IPS-20b (cell line): ENCODE measurements at regions not wholly inside any gene's neighbourhood (a gene's known extent, or its start where the extent isn't known, plus 50 kb on each side); places are given as distances from the start of the nearest gene placed in this dataset.

Experiments
- H3K27ac ChIP-seq: one replicate; pipeline ENCODE4 v1.5.1; 2013; ENCODE audit warnings: low read length
- H3K27me3 ChIP-seq: 2 replicates; pipeline ENCODE4 v1.6.1; 2013; ENCODE audit warnings: mild to moderate bottlenecking, low read length, inconsistent platforms; ENCODE audit not compliant: insufficient read depth
- H3K36me3 ChIP-seq: 2 replicates; pipeline ENCODE4 v1.6.1; 2013; ENCODE audit warnings: low read depth, mild to moderate bottlenecking, inconsistent platforms, low read length, moderate library complexity; ENCODE audit not compliant: insufficient read depth
- H3K4me1 ChIP-seq: 2 replicates; pipeline ENCODE4 v1.6.1; 2013; ENCODE audit warnings: mild to moderate bottlenecking, control low read depth, inconsistent platforms, low read length, moderate library complexity; ENCODE audit not compliant: insufficient read depth
- H3K4me3 ChIP-seq: 2 replicates; pipeline ENCODE4 v1.5.1; 2013; ENCODE audit warnings: mild to moderate bottlenecking, low read length, inconsistent platforms
- H3K9ac ChIP-seq: 2 replicates; pipeline ENCODE4 v1.6.1; 2013; ENCODE audit warnings: low read depth, mild to moderate bottlenecking, inconsistent platforms, low read length, moderate library complexity
- H3K9me3 ChIP-seq: 2 replicates; pipeline ENCODE4 v1.6.1; 2013; ENCODE audit warnings: mild to moderate bottlenecking, low read depth, low read length, inconsistent platforms; ENCODE audit not compliant: insufficient read depth

GRCh38 chr14:101476258-101476915, 84.9 kb upstream of the DIO3 start:
- H3K4me3 ChIP-seq, result no peak overlapping the region
- H3K27ac ChIP-seq, result no peak overlapping the region
- no peaks in the 10 kb centered on the region for H3K9me3 ChIP-seq
- no peak overlapping the region for H3K9ac ChIP-seq
- H3K36me3 ChIP-seq, result no peaks in the 10 kb centered on the region
- no peaks in the 10 kb centered on the region for H3K27me3 ChIP-seq
- H3K4me1 ChIP-seq, result peaks cover 3% of the 10 kb centered on the region; the same call in 1 of the 2 replicates

DNA sequence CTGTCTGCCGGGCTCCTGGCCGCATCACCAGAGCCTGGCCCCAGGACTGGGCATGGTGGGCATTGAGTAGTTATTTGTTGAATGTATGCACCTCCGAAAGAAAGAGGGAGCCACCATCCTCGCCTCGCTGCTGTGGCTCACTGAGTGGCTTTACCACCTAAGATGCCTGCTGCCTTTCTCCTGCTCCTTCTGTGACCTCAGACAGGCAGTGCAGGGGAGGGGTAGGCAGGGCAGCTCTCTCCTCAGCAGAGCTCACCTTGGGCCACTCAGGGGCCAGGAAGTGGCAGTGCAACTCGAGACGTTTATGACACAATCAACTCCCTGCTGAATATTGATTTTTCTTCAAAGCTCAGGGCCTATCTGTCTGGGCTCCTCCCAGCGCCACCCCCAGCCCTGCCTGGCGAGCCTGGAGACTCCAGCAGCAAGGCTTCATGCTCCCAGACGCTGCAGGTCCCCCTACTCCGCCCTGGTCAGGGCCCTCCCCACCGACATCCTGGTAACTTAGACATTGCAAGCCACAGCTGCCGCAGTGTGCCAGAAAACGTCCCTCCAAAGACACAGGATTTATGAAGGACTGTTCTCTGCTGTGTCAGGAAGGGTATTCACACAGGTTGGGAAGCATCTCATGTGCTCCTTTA, 84.3 kb upstream of the DIO3 start:
- Histone ChIP-seq H3K9ac (no peak overlapping the region), H3K4me1 (peaks cover 3% of the 10 kb centered on the region; the same call in 1 of the 2 replicates), H3K36me3 (no peaks in the 10 kb centered on the region), H3K4me3 (no peak overlapping the region), H3K27me3 (no peaks in the 10 kb centered on the region), H3K9me3 (no peaks in the 10 kb centered on the region), H3K27ac (no peak overlapping the region)

DNA sequence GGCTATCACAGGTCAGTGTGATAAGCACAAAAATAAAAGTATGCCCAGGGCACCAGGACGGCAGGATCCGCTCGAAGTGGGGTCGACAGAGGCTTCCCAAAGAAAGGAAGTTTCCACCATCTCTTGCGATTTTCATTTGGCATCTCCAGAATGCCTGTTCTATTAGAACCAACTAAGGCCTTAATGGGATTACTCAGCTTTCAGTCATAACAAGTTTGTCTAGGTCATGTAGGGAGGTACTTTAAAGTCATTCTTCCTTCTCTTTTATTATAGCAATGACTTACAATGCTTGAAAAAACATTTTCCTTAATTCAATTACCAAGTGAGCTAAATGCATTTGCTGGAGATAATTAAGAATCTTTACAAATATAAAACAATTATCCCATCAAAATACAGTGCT, 83.6 kb upstream of the DIO3 start:
- no peak overlapping the region for H3K27ac ChIP-seq
- no peak overlapping the region for H3K9ac ChIP-seq
- H3K27me3 ChIP-seq, result no peaks in the 10 kb centered on the region
- no peaks in the 10 kb centered on the region for H3K36me3 ChIP-seq
- H3K4me1 ChIP-seq, result peaks cover 3% of the 10 kb centered on the region; the same call in 1 of the 2 replicates
- no peak overlapping the region for H3K4me3 ChIP-seq
- H3K9me3 ChIP-seq, result no peaks in the 10 kb centered on the region

DNA sequence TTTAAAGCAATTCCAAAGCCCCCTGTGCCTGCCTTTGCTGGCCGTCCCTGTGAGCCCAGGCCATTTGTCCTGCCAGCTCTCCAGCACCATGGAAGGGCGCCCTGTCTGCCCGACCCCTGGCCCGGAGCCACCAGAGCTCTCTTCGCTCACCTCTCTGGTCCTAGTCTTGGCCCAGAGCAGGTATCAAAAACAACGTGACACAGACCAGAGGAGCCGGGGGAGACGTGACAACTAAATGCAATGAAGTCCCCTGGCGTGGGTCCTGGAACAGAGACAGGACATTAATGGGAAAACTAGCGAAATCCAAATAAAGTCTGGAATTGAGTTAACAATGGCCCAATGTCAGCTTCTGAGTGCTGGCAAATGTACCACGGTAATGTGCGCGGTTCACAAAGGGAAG, 83.2 kb upstream of the DIO3 start:
- Histone ChIP-seq H3K4me1 (peaks cover 3% of the 10 kb centered on the region; the same call in 1 of the 2 replicates), H3K36me3 (no peaks in the 10 kb centered on the region)

DNA sequence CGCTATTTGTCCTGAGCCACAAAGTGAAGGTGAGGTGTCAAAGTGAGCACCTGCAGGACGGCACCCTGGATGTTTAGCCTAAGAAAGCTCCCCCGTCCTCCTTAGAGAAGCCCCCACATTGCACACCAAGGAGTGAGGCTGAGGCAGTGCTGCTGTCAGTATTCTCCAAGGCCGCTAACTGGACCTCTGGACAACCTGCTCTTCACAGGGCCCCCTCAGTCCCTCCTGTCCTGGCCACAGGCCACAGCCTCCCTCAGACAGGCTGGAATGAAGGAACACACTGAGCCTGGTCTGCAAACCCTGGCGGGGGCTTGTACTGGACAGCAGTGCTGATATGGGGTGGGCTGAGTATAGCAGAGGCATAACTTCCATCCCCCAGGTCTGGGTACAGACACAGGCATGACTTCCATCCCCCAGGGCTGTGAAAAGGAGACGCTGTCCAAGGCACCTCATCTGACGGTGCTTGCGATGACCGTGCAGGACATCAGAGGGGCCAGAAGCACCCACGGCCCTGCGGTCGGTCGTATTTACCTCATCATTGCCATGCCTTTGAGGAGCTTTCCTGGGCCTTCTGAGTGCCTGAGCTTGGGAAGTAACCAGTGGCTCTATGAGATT, 82.4 kb upstream of the DIO3 start:
- no peak overlapping the region for H3K4me3 ChIP-seq
- H3K9ac ChIP-seq, result no peak overlapping the region
- no peak overlapping the region for H3K27ac ChIP-seq
- H3K4me1 ChIP-seq, result peaks cover 3% of the 10 kb centered on the region; the same call in 1 of the 2 replicates
- H3K27me3 ChIP-seq, result no peaks in the 10 kb centered on the region
- H3K9me3 ChIP-seq, result 0 out of 2 replicates have a peak, but pooled peaks cover 2% of the 10 kb centered on the region
- H3K36me3 ChIP-seq, result no peaks in the 10 kb centered on the region

More for the DNA sequence above, 83.2 kb upstream of the DIO3 start:
- no peak overlapping the region for H3K9ac ChIP-seq
- no peak overlapping the region for H3K27ac ChIP-seq
- H3K27me3 ChIP-seq, result no peaks in the 10 kb centered on the region
- no peak overlapping the region for H3K4me3 ChIP-seq
- H3K9me3 ChIP-seq, result no peaks in the 10 kb centered on the region

- Histone ChIP-seq H3K27me3 (no peaks in the 10 kb centered on the region), H3K36me3 (no peaks in the 10 kb centered on the region), H3K27ac (no peak overlapping the region), H3K9ac (no peak overlapping the region), H3K4me3 (no peak overlapping the region), H3K4me1 (peaks cover 3% of the 10 kb centered on the region; the same call in 1 of the 2 replicates), H3K9me3 (peaks cover 4% of the 10 kb centered on the region; the same call in 1 of the 2 replicates)
Measured at GRCh38 chr14:101480022-101480746, 81.1 kb upstream of the DIO3 start.

- H3K4me1 ChIP-seq, result peaks cover 3% of the 10 kb centered on the region; the same call in 1 of the 2 replicates
- H3K27ac ChIP-seq, result no peak overlapping the region
- H3K9me3 ChIP-seq, result peaks cover 11% of the 10 kb centered on the region; the same call in 1 of the 2 replicates
- no peak overlapping the region for H3K4me3 ChIP-seq
- no peak overlapping the region for H3K9ac ChIP-seq
- no peaks in the 10 kb centered on the region for H3K36me3 ChIP-seq
- H3K27me3 ChIP-seq, result no peaks in the 10 kb centered on the region
Measured at GRCh38 chr14:101480747-101481530, 80.4 kb upstream of the DIO3 start.

DNA sequence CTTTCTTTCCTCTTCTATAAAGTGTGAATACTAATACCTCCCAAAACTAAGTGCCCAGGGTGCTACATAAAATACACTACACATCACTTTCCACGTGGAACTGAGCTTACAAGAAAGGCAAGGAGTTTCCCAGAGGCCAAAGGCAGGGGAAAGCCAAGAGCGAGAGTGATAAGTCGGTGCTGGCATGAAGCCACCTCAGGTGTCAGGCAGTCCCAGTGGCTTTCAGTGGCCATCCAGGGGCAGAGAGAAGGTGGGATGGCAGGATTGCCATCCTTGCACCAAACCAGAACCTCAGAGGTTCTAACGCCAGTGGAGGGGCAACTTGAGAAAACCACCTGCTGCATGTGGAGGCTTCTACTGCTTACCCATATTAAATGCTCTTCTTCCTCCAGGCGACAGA, 79.7 kb upstream of the DIO3 start:
- Histone ChIP-seq H3K4me1 (peaks cover 3% of the 10 kb centered on the region; the same call in 1 of the 2 replicates), H3K27ac (no peak overlapping the region), H3K9ac (no peak overlapping the region)

DNA sequence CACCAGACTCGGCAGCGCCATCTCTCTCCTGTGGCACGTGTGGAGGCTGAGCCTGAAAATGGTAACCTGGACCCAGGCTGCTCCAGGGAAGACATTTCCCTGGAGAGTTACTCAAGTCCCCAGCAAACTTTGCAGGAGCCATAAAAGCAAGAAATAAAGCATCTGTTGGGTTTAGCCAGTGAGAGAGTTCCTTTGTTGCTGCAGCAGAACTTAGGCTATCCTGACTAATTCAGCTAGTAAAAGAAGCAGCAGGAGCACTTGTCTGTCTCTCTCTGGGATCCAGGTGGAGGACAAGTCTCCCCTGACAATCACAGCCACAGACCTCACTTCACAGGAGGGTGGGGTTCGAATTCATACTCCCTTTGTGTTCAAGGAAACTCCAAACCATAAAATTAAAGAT, 79.2 kb upstream of the DIO3 start:
- H3K9me3 ChIP-seq, result peaks cover 17% of the 10 kb centered on the region; the same call in 1 of the 2 replicates
- no peak overlapping the region for H3K27ac ChIP-seq
- H3K4me3 ChIP-seq, result no peak overlapping the region
- H3K27me3 ChIP-seq, result no peaks in the 10 kb centered on the region
- peaks cover 3% of the 10 kb centered on the region; the same call in 1 of the 2 replicates for H3K4me1 ChIP-seq
- no peaks in the 10 kb centered on the region for H3K36me3 ChIP-seq
- H3K9ac ChIP-seq, result no peak overlapping the region

More for the DNA sequence above, 79.7 kb upstream of the DIO3 start:
- Histone ChIP-seq H3K4me3 (no peak overlapping the region), H3K9me3 (peaks cover 14% of the 10 kb centered on the region; the same call in 1 of the 2 replicates), H3K27me3 (no peaks in the 10 kb centered on the region), H3K36me3 (no peaks in the 10 kb centered on the region)

DNA sequence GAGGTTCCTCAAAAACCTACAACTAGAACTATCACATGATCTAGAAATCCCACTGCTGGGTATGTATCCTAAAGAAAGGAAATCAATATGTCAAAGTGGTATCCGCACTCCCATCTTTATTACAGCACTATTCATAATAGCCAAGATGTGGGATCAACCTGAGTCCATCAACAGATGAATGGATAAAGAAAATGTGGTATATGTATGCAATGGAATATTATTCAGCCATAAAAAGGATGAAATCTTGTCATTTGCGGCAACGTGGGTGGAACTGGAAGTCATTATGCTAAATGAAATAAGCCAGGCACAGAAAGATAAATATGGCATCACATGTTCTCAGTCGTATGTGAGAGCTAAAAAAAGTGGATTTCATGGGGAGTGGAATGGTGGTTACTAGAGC, 77.5 kb upstream of the DIO3 start:
- no peak overlapping the region for H3K27ac ChIP-seq

More for the DNA sequence above, 77.5 kb upstream of the DIO3 start:
- Histone ChIP-seq H3K27me3 (no peaks in the 10 kb centered on the region), H3K9me3 (peaks cover 17% of the 10 kb centered on the region), H3K9ac (no peak overlapping the region), H3K4me1 (no peaks in the 10 kb centered on the region), H3K36me3 (no peaks in the 10 kb centered on the region), H3K4me3 (no peak overlapping the region)
